ENCODE measurements at regions not wholly inside any gene's neighbourhood (a gene's known extent, or its start where the extent isn't known, plus 50 kb on each side); places are given as distances from the start of the nearest gene placed in this dataset.
A peak's percentile ranks its signal among the peaks of the same experiment; 100 is the strongest.

DNA sequence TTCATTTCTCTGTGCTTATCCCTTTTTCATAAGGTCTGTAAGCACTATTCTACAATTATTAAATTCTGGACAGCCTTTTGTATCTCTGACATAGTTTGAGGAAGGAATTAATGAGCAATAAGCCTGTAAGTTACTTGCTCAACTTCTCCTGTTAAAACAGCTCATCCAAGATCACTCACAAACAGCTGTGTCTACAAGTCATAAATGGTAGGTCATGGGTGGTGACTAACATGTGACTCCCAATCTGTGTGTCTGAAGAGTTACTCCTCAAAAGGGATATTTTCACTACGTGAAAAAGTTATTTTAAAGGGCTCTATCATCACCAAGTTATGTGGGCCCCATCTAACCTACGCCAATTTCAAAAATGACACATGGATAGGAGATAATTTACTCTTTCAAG, 145.2 kb upstream of the CBLB start:
- ATAC-seq: peak in 2 of 4 donors; percentile 40 to 54
- H3K27me3 ChIP-seq (ENCODE audit: insufficient read depth in 3 of 3, low read length in 2 of 3): no peaks in the 10 kb centered on the region
- intact Hi-C loops (cut with DNase I): no loop called here
- H3K36me3 ChIP-seq (ENCODE audit: insufficient read depth in 1 of 2, low read depth in 1 of 2): no peaks in the 10 kb centered on the region
- H3K27ac ChIP-seq: no peak overlapping the region
- H3K4me1 ChIP-seq: no peaks in the 10 kb centered on the region
- no peak for DNase-seq
- 63 to 76% (median 66%) methylated on average over 2 of the region's 2 CpGs for WGBS, 3 donors
- no peaks in the 10 kb centered on the region for H3K9me3 ChIP-seq
- no peak overlapping the region for H3K4me3 ChIP-seq
- TF ChIP-seq, protein P1, sequence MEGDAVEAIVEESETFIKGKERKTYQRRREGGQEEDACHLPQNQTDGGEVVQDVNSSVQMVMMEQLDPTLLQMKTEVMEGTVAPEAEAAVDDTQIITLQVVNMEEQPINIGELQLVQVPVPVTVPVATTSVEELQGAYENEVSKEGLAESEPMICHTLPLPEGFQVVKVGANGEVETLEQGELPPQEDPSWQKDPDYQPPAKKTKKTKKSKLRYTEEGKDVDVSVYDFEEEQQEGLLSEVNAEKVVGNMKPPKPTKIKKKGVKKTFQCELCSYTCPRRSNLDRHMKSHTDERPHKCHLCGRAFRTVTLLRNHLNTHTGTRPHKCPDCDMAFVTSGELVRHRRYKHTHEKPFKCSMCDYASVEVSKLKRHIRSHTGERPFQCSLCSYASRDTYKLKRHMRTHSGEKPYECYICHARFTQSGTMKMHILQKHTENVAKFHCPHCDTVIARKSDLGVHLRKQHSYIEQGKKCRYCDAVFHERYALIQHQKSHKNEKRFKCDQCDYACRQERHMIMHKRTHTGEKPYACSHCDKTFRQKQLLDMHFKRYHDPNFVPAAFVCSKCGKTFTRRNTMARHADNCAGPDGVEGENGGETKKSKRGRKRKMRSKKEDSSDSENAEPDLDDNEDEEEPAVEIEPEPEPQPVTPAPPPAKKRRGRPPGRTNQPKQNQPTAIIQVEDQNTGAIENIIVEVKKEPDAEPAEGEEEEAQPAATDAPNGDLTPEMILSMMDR (IDR thresholded peaks at IDR 0.05): no peak

DNA sequence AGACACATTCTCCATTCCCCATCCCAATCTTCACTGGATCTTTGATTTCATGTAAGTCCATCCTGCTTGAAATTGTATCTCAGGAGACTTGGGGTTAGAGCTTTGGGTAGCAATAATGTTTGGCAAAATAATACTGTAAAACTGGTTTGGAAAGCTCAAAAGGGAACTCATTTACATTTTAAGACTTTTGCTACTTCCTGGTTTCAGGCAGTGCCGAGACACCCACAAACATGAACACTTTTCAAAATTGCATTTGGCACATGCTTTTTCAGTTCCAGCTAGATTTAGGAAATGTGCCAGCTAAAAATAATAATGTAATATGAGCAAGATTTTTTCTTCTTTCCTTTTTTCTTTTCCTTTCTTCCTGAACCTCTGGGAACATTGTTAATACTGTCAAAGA, 145.7 kb upstream of the CBLB start:
- H3K4me1 ChIP-seq: no peaks in the 10 kb centered on the region
- ATAC-seq (no peak), DNase-seq (no peak)
- TF ChIP-seq, protein P1 (IDR thresholded peaks at IDR 0.05): no peak
- H3K27me3 ChIP-seq (ENCODE audit: insufficient read depth in 3 of 3, low read length in 2 of 3): no peaks in the 10 kb centered on the region
- H3K4me3 ChIP-seq: no peak overlapping the region
- intact Hi-C loops (cut with DNase I): no loop called here
- no peak overlapping the region for H3K27ac ChIP-seq
- 32 to 53% (median 50%) methylated on average over 1 of the region's 1 CpG for WGBS, 3 donors
- H3K36me3 ChIP-seq (ENCODE audit: insufficient read depth in 1 of 2, low read depth in 1 of 2): no peaks in the 10 kb centered on the region
- H3K9me3 ChIP-seq: no peaks in the 10 kb centered on the region

GRCh38 chr3:106014971-106015370, 146.2 kb upstream of the CBLB start:
- TF ChIP-seq, protein P1 (IDR thresholded peaks at IDR 0.05): no peak
- H3K27ac ChIP-seq: no peak overlapping the region
- H3K36me3 ChIP-seq (ENCODE audit: insufficient read depth in 1 of 2, low read depth in 1 of 2): no peaks in the 10 kb centered on the region
- no peaks in the 10 kb centered on the region for H3K9me3 ChIP-seq
- H3K4me3 ChIP-seq: no peak overlapping the region
- ATAC-seq (no peak), DNase-seq (no peak)
- WGBS, 3 donors: 87 to 96% (median 90%) methylated on average over 3 of the region's 3 CpGs
- intact Hi-C loops (cut with DNase I): no loop called here
- no peaks in the 10 kb centered on the region for H3K27me3 ChIP-seq (ENCODE audit: insufficient read depth in 3 of 3, low read length in 2 of 3)
- no peaks in the 10 kb centered on the region for H3K4me1 ChIP-seq

GRCh38 chr3:106018102-106018501, 149.3 kb upstream of the CBLB start:
- Histone ChIP-seq H3K4me1 (no peaks in the 10 kb centered on the region), H3K36me3 (ENCODE audit: insufficient read depth in 1 of 2, low read depth in 1 of 2) (no peaks in the 10 kb centered on the region), H3K27ac (no peak overlapping the region), H3K4me3 (no peak overlapping the region), H3K27me3 (ENCODE audit: insufficient read depth in 3 of 3, low read length in 2 of 3) (no peaks in the 10 kb centered on the region), H3K9me3 (no peaks in the 10 kb centered on the region)
- DNase-seq (no peak), ATAC-seq (no peak)
- intact Hi-C loops (cut with DNase I): no loop called here
- 85 to 87% (median 87%) methylated on average over 4 of the region's 4 CpGs for WGBS, 3 donors
- TF ChIP-seq, protein P1 (IDR thresholded peaks at IDR 0.05): no peak

DNA sequence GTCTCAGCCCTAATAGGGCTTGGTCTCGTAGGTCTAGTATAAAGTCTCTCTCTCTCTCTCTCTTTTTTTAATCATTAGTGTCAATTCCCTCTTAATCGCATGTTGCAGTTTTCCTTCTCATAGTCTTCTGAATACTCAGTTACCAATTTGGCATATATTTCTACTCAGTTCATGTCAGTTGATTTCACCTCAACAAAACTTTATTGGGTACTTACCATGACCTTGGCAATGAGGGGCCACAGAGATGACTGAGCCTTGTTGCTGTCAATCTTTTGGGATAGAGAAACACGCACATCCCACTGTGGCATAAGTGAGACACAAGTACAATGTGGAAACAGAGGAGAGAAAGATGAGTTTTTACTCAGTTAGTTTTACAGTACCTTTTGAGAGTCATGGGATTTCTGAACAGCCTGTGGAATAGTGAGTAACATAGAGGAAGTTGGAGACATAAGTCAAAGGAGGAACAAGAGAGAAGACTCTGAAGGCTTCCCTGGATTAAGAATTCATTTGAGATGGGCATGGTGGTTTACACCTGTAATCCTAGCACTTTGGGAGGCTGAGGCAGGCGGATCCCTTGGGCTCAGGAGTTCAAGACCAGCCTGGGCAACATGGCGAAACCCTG, 150.2 kb upstream of the CBLB start:
- no peak for DNase-seq
- H3K36me3 ChIP-seq (ENCODE audit: insufficient read depth in 1 of 2, low read depth in 1 of 2): no peaks in the 10 kb centered on the region
- 96 to 100% (median 97%) methylated on average over 5 of the region's 5 CpGs for WGBS, 3 donors
- TF ChIP-seq, protein P1 (IDR thresholded peaks at IDR 0.05): no peak
- H3K27ac ChIP-seq: no peak overlapping the region
- H3K4me1 ChIP-seq: no peaks in the 10 kb centered on the region
- ATAC-seq: no peak
- intact Hi-C loops (cut with DNase I): no loop called here
- no peaks in the 10 kb centered on the region for H3K27me3 ChIP-seq (ENCODE audit: insufficient read depth in 3 of 3, low read length in 2 of 3)
- no peak overlapping the region for H3K4me3 ChIP-seq
- H3K9me3 ChIP-seq: no peaks in the 10 kb centered on the region
